H1 (cell line): ENCODE measurements at regions not wholly inside any gene's neighbourhood (a gene's known extent, or its start where the extent isn't known, plus 50 kb on each side); places are given as distances from the start of the nearest gene placed in this dataset.

ENCODE experiments used
- CTCF ChIA-PET: fragments of 300-600 bp; sonication (Branson Sonifier 250); formaldehyde crosslinking; loops from one replicate; lab custom pipeline; 2021; ENCODE audit not compliant: partially characterized antibody; lab: Charles Lee
- POLR2A ChIA-PET: fragments of 300-600 bp; sonication (Branson Sonifier 250); formaldehyde crosslinking; loops from one replicate; lab custom pipeline; 2021; ENCODE audit warnings: inconsistent platforms; ENCODE audit not compliant: partially characterized antibody; lab: Charles Lee
- DNase-seq, 2 experiments: peaks; one replicate each; pipeline versions ENCODE4 v3.0.0 to v3.0.0-alpha.2; 2010 to 2022; ENCODE audit warnings: low spot score in 2 of 2, low read depth in 1 of 2, mixed read lengths in 1 of 2
- FAIRE-seq: peaks from 2 replicates; lab custom pipeline; 2011; peaks lifted over from hg19 to GRCh38; lab: Jason Lieb, UNC
- H2AFZ ChIP-seq: 2 replicates; pipeline ENCODE4 v1.8.1; 2012; ENCODE audit warnings: low read length, inconsistent platforms
- H2AK5ac ChIP-seq: 2 replicates; pipeline ENCODE4 v1.6.1; 2013; ENCODE audit warnings: low read depth, low read length
- H2BK120ac ChIP-seq: replicated peaks from 2 replicates; pipeline ENCODE3; 2013; ENCODE audit warnings: low read depth, low read length, inconsistent platforms
- H2BK12ac ChIP-seq: 2 replicates; pipeline ENCODE4 v1.6.1; 2013; ENCODE audit warnings: low read depth, low read length
- H2BK15ac ChIP-seq: 2 replicates; pipeline ENCODE4 v1.6.1; 2013; ENCODE audit warnings: low read length
- H2BK20ac ChIP-seq: 2 replicates; pipeline ENCODE4 v1.6.1; 2013; ENCODE audit warnings: low read length
- H2BK5ac ChIP-seq: 2 replicates; pipeline ENCODE4 v1.6.1; 2013; ENCODE audit warnings: low read depth, low read length
- H3K14ac ChIP-seq: 2 replicates; pipeline ENCODE4 v1.6.1; 2013; ENCODE audit warnings: inconsistent platforms; ENCODE audit not compliant: insufficient read length
- H3K18ac ChIP-seq: 2 replicates; pipeline ENCODE4 v1.6.1; 2013; ENCODE audit warnings: low read length; ENCODE audit errors: extremely low read depth
- H3K23ac ChIP-seq: 2 replicates; pipeline ENCODE4 v1.6.1; 2013; ENCODE audit warnings: inconsistent platforms; ENCODE audit not compliant: insufficient read length
- H3K23me2 ChIP-seq: 2 replicates; pipeline ENCODE4 v1.6.1; 2013; ENCODE audit warnings: low read depth, low read length
- H3K27ac ChIP-seq: 2 replicates; pipeline ENCODE4 v1.6.1; 2011; ENCODE audit warnings: low read depth, low read length, inconsistent platforms
- H3K27me3 ChIP-seq, 4 experiments: replicated peaks in 1 of 4; 1 replicate in 1 of 4; 2 replicates in 3 of 4; pipeline versions ENCODE4 v1.6.1 to v1.8.1; 2011 to 2013; ENCODE audit warnings: low read length in 3 of 4, mild to moderate bottlenecking in 3 of 4, inconsistent platforms in 2 of 4, mixed read lengths in 2 of 4, moderate library complexity in 1 of 4; ENCODE audit not compliant: control insufficient read depth in 3 of 4, insufficient read depth in 3 of 4; ENCODE audit errors: extremely low read depth in 1 of 4
- H3K36me3 ChIP-seq, 4 experiments: 2 replicates each; pipeline versions ENCODE4 v1.6.1 to v1.8.1; 2011 to 2013; ENCODE audit warnings: mild to moderate bottlenecking in 4 of 4, low read length in 3 of 4, moderate library complexity in 2 of 4, control low read depth in 1 of 4, inconsistent platforms in 1 of 4; ENCODE audit not compliant: insufficient read depth in 4 of 4, control insufficient read depth in 2 of 4
- H3K4ac ChIP-seq: replicated peaks from 2 replicates; pipeline ENCODE3; 2013; ENCODE audit warnings: low read length, low read depth, mixed read lengths, inconsistent platforms; ENCODE audit not compliant: insufficient read length
- H3K4me1 ChIP-seq, 4 experiments: replicated peaks in 1 of 4; 1 replicate in 1 of 4; 2 replicates in 3 of 4; pipeline versions ENCODE4 v1.6.1 to v1.8.1; 2011 to 2013; ENCODE audit warnings: low read length in 3 of 4, inconsistent platforms in 2 of 4, mixed read lengths in 1 of 4; ENCODE audit not compliant: insufficient read depth in 4 of 4, control insufficient read depth in 3 of 4
- H3K4me2 ChIP-seq, 2 experiments: 2 replicates each; pipeline versions ENCODE4 v1.6.1 to v1.8.1; 2011 to 2013; ENCODE audit warnings: low read depth in 2 of 2, low read length in 2 of 2, control low read depth in 1 of 2, inconsistent platforms in 1 of 2, mild to moderate bottlenecking in 1 of 2; ENCODE audit not compliant: insufficient read depth in 1 of 2
- H3K4me3 ChIP-seq, 4 experiments: fragments of 200-600, 300-600 bp in 1 of 4; sonication (generic), shearing (Covaris generic), sonication (Bioruptor Twin) in 1 of 4; 2 replicates each; pipeline versions ENCODE4 v1.5.1 to v1.8.1; 2011 to 2016; ENCODE audit warnings: low read length in 4 of 4, low read depth in 3 of 4, control low read depth in 2 of 4, inconsistent platforms in 2 of 4, mild to moderate bottlenecking in 2 of 4, mixed read lengths in 1 of 4, moderate library complexity in 1 of 4; ENCODE audit not compliant: insufficient read depth in 2 of 4; ENCODE audit errors: extremely low read depth in 1 of 4
- H3K56ac ChIP-seq: replicated peaks from 2 replicates; pipeline ENCODE3; 2013; ENCODE audit warnings: low read depth, mild to moderate bottlenecking, mixed read lengths, low read length, inconsistent platforms; ENCODE audit not compliant: insufficient read length
- H3K79me1 ChIP-seq: 2 replicates; pipeline ENCODE4 v1.6.1; 2013; ENCODE audit warnings: low read depth, low read length, control low read depth
- H3K79me2 ChIP-seq, 2 experiments: 2 replicates each; pipeline versions ENCODE4 v1.6.1 to v1.8.1; 2012 to 2013; ENCODE audit warnings: low read length in 2 of 2, mild to moderate bottlenecking in 2 of 2, inconsistent platforms in 1 of 2; ENCODE audit not compliant: insufficient read depth in 2 of 2, control insufficient read depth in 1 of 2
- H3K9ac ChIP-seq, 4 experiments: replicated peaks in 1 of 4; 1 replicate in 1 of 4; 2 replicates in 3 of 4; pipeline versions ENCODE4 v1.6.1 to v1.8.1; 2011 to 2013; ENCODE audit warnings: low read depth in 3 of 4, low read length in 3 of 4, control low read depth in 2 of 4, mild to moderate bottlenecking in 2 of 4, moderate library complexity in 2 of 4, inconsistent platforms in 1 of 4; ENCODE audit errors: extremely low read depth in 1 of 4
- H3K9me3 ChIP-seq, 2 experiments: 2 replicates each; pipeline versions ENCODE4 v1.6.1 to v1.8.1; 2012 to 2013; ENCODE audit warnings: mild to moderate bottlenecking in 2 of 2, moderate library complexity in 2 of 2, control low read depth in 1 of 2, inconsistent platforms in 1 of 2, low read depth in 1 of 2, low read length in 1 of 2, mixed read lengths in 1 of 2; ENCODE audit not compliant: insufficient read depth in 2 of 2
- H4K20me1 ChIP-seq, 2 experiments: replicated peaks in 1 of 2; 2 replicates each; pipeline versions ENCODE3 to v1.8.1; 2011 to 2013; ENCODE audit warnings: inconsistent platforms in 2 of 2, low read length in 2 of 2, mild to moderate bottlenecking in 1 of 2; ENCODE audit not compliant: insufficient read depth in 2 of 2, control insufficient read depth in 1 of 2
- H4K5ac ChIP-seq: 2 replicates; pipeline ENCODE4 v1.6.1; 2013; ENCODE audit warnings: low read length, low read depth, mixed read lengths, inconsistent platforms; ENCODE audit not compliant: insufficient read length
- H4K8ac ChIP-seq: 2 replicates; pipeline ENCODE4 v1.8.0; 2013; ENCODE audit warnings: mild to moderate bottlenecking, moderate library complexity, low read length, inconsistent platforms; ENCODE audit not compliant: insufficient read depth; ENCODE audit errors: extremely low read depth
- H4K91ac ChIP-seq: replicated peaks from 2 replicates; pipeline ENCODE3; 2013; ENCODE audit warnings: low read length, mixed read lengths, inconsistent platforms; ENCODE audit not compliant: insufficient read length
- BACH1 ChIP-seq: IDR thresholded peaks from 2 replicates; pipeline ENCODE4 v1.6.1; 2012; ENCODE audit warnings: low read length, improper control_type of control experiment
- JUND ChIP-seq: IDR thresholded peaks from 2 replicates; pipeline ENCODE4 v1.6.1; 2011; ENCODE audit warnings: mild to moderate bottlenecking, improper control_type of control experiment, low read length
- KDM1A ChIP-seq: fragments of 200-600, 300-600 bp; sonication (generic); IDR thresholded peaks from 2 replicates; pipeline ENCODE4 v1.7.1; 2016; ENCODE audit warnings: mild to moderate bottlenecking, low read length, borderline replicate concordance
- MAFK ChIP-seq: IDR thresholded peaks from 2 replicates; pipeline ENCODE4 v1.6.1; 2012; ENCODE audit warnings: low read depth, mild to moderate bottlenecking, improper control_type of control experiment, low read length
- PHF8 ChIP-seq: fragments of 200-600 bp; sonication (generic); conservative IDR thresholded peaks from 2 replicates; pipeline ENCODE4 v1.7.1; 2012; ENCODE audit warnings: low read depth, mild to moderate bottlenecking, inconsistent platforms, low read length, moderate library complexity
- SIRT6 ChIP-seq: IDR thresholded peaks from one replicate; pipeline ENCODE4 v1.7.1; 2012; ENCODE audit warnings: low read length, inconsistent platforms
- SRF ChIP-seq: IDR thresholded peaks from 2 replicates; pipeline ENCODE4 v1.6.1; 2011; ENCODE audit warnings: mild to moderate bottlenecking, low read depth, low read length, moderate library complexity
- ZNF274 ChIP-seq: IDR thresholded peaks from 2 replicates; pipeline ENCODE4 v1.7.0; 2012; ENCODE audit warnings: low read length, borderline replicate concordance; ENCODE audit errors: extremely low read depth
- WGBS, 2 experiments: shearing (Covaris generic) in 1 of 2; methylation state at CpG; one replicate each; pipeline versions ENCODE4 v1.1.6 to v1.1.7; 2013 to 2015; ENCODE audit warnings: low lambda C conversion rate in 2 of 2, mixed read lengths in 2 of 2, inconsistent platforms in 1 of 2, low coverage in 1 of 2, missing lambda C conversion rate in 1 of 2; ENCODE audit not compliant: insufficient replicate concordance in 2 of 2, insufficient coverage in 1 of 2, insufficient read length in 1 of 2; ENCODE audit errors: extremely low coverage in 1 of 2, missing lambda C conversion rate in 1 of 2; 5-methylcytosine and 5-hydroxymethylcytosine counted together
- TF ChIP-seq, protein P1 (sequence below): IDR thresholded peaks from 2 replicates; pipeline ENCODE4 v1.6.1; 2012; ENCODE audit warnings: low read length, inconsistent platforms

DNA sequence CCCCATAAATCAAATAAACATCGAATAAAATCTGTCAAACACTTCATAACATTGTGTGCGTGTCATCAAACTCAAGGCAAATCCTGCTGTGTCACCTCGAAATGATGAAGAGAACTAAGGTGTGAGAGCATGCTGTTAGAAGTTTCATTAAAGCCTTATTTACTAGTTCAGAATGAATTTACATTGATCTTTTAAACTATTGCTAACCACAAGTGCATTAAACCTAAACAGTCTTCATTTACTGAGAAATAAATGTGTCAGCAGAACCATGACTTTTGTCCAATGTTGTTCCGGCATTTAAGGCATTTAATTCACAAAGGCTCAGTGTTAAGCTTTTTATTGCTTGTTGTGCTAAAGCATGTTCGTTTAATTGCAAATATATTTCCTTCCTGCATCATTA, 474.4 kb downstream of the SETD4 start:
- H3K18ac ChIP-seq, result no peak overlapping the region
- no peak overlapping the region for H2BK20ac ChIP-seq
- no peak overlapping the region for H3K4me3 ChIP-seq
- CTCF ChIA-PET, result no interaction called here
- H3K79me2 ChIP-seq, result no peaks in the 10 kb centered on the region
- DNase-seq (no peak), FAIRE-seq (no peak)
- H3K4me2 ChIP-seq, result no peak overlapping the region
- TF ChIP-seq MAFK, result no peak
- no peak for TF ChIP-seq JUND
- TF ChIP-seq PHF8, result no peak
- no peak for TF ChIP-seq BACH1
- TF ChIP-seq, protein P1, sequence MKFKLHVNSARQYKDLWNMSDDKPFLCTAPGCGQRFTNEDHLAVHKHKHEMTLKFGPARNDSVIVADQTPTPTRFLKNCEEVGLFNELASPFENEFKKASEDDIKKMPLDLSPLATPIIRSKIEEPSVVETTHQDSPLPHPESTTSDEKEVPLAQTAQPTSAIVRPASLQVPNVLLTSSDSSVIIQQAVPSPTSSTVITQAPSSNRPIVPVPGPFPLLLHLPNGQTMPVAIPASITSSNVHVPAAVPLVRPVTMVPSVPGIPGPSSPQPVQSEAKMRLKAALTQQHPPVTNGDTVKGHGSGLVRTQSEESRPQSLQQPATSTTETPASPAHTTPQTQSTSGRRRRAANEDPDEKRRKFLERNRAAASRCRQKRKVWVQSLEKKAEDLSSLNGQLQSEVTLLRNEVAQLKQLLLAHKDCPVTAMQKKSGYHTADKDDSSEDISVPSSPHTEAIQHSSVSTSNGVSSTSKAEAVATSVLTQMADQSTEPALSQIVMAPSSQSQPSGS, result no peak
- no peak for TF ChIP-seq SRF
- no peak for TF ChIP-seq SIRT6
- TF ChIP-seq KDM1A, result no peak
- no peak for TF ChIP-seq ZNF274
- no peak overlapping the region for H2BK12ac ChIP-seq
- no peaks in the 10 kb centered on the region for H4K20me1 ChIP-seq
- no peak overlapping the region for H4K8ac ChIP-seq
- no peak overlapping the region for H3K4ac ChIP-seq
- no peaks in the 10 kb centered on the region for H3K27me3 ChIP-seq
- no peaks in the 10 kb centered on the region for H3K79me1 ChIP-seq
- peaks cover 0 to 5% (median 1%) of the 10 kb centered on the region in 4 experiments; a peak in 4 of 7 replicates for H3K4me1 ChIP-seq
- H2BK15ac ChIP-seq, result no peak overlapping the region
- H3K56ac ChIP-seq, result no peak overlapping the region
- no peaks in the 10 kb centered on the region for H3K36me3 ChIP-seq
- H2BK120ac ChIP-seq, result no peak overlapping the region
- no peak overlapping the region for H3K27ac ChIP-seq
- H2AFZ ChIP-seq, result no peak overlapping the region
- H4K5ac ChIP-seq, result no peak overlapping the region
- 0 out of 4 replicates have a peak, but pooled peaks cover 0 to 3% of the 10 kb centered on the region in 2 experiments for H3K9me3 ChIP-seq
- no peak overlapping the region for H4K91ac ChIP-seq
- no peaks in the 10 kb centered on the region for H3K23me2 ChIP-seq
- H2AK5ac ChIP-seq, result no peak overlapping the region
- H3K23ac ChIP-seq, result no peak overlapping the region
- POLR2A ChIA-PET, result no interaction called here
- WGBS, 2 experiments, result 86% methylated on average over 5 of the region's 5 CpGs; no CpG with 5 or more reads in 1 of the 2 experiments
- H3K9ac ChIP-seq, result no peak overlapping the region
- no peak overlapping the region for H2BK5ac ChIP-seq
- no peak overlapping the region for H3K14ac ChIP-seq
